HEK293T (cell line): ENCODE measurements at regions not wholly inside any gene's neighbourhood (a gene's known extent, or its start where the extent isn't known, plus 50 kb on each side); places are given as distances from the start of the nearest gene placed in this dataset.

Source experiments
- ARNT ChIP-seq: fragments of 450-650 bp; IDR thresholded peaks from 2 replicates; pipeline ENCODE4 v1.6.1; 2017; ENCODE audit warnings: mild to moderate bottlenecking
- BHLHE40 ChIP-seq: fragments of 450-650 bp; IDR thresholded peaks from 2 replicates; pipeline ENCODE4 v1.6.1; 2016; ENCODE audit warnings: mild to moderate bottlenecking, moderate library complexity, borderline replicate concordance
- ELF4 ChIP-seq: fragments of 450-650 bp; IDR thresholded peaks from 2 replicates; pipeline ENCODE4 v1.6.1; 2017; ENCODE audit warnings: antibody characterized with exemption
- FOXK2 ChIP-seq: fragments of 450-650 bp; IDR thresholded peaks from 2 replicates; pipeline ENCODE4 v1.6.1; 2016; ENCODE audit warnings: mild to moderate bottlenecking
- L3MBTL2 ChIP-seq: fragments of 450-650 bp; conservative IDR thresholded peaks from 2 replicates; pipeline ENCODE4 v1.6.1; 2016; ENCODE audit warnings: mild to moderate bottlenecking
- NFRKB ChIP-seq: fragments of 450-650 bp; IDR thresholded peaks from 2 replicates; pipeline ENCODE4 v1.6.1; 2016; ENCODE audit warnings: mild to moderate bottlenecking, moderate library complexity
- SP1 ChIP-seq: fragments of 450-650 bp; IDR thresholded peaks from 2 replicates; pipeline ENCODE4 v1.6.1; 2017
- ZNF384 ChIP-seq: fragments of 450-650 bp; IDR thresholded peaks from 2 replicates; pipeline ENCODE4 v1.6.1; 2016

- TF ChIP-seq FOXK2 (no peak), ARNT (no peak), NFRKB (no peak), BHLHE40 (no peak), SP1 (no peak), L3MBTL2 (no peak), ELF4 (no peak), ZNF384 (no peak)
These were observed 561.3 kb upstream of the CDH4 start for GRCh38 chr20:60690771-60691170.
